ENCODE measurements at regions not wholly inside any gene's neighbourhood (a gene's known extent, or its start where the extent isn't known, plus 50 kb on each side); places are given as distances from the start of the nearest gene placed in this dataset.

- no peaks in the 10 kb centered on the region for H4K20me1 ChIP-seq (ENCODE audit: low read length)
- H3K9me3 ChIP-seq (ENCODE audit: low read length) = no peaks in the 10 kb centered on the region
- no peak for ATAC-seq
- H3K4me1 ChIP-seq (ENCODE audit: insufficient read depth, low read length) = no peaks in the 10 kb centered on the region
- intact Hi-C loops (cut with micrococcal nuclease) = no loop called here
- no peaks in the 10 kb centered on the region for H3F3A ChIP-seq (ENCODE audit: low read length, unreplicated experiment)
- no peaks in the 10 kb centered on the region for H3K36me3 ChIP-seq (ENCODE audit: low read depth, low read length)
- H3K9me2 ChIP-seq (replicated peaks; ENCODE audit: low read length) = no peaks in the 10 kb centered on the region
- no peak overlapping the region for H2AFZ ChIP-seq (ENCODE audit: low read length)
- TF ChIP-seq EZH2phosphoT487 (IDR thresholded peaks at IDR 0.05; ENCODE audit: borderline replicate concordance, low read length) = no peak
- TF ChIP-seq EZH2 (IDR thresholded peaks at IDR 0.05; ENCODE audit: low read length, unreplicated experiment) = no peak
- no peak for TF ChIP-seq CTCF (conservative IDR thresholded peaks at IDR 0.05; ENCODE audit: low read depth, low read length)
- no peaks in the 10 kb centered on the region for H3K27me3 ChIP-seq (ENCODE audit: low read length)
- CTCF ChIA-PET = no interaction called here
- DNase-seq = no peak
- H3K27ac ChIP-seq (ENCODE audit: low read length) = no peak overlapping the region
- POLR2A ChIA-PET (ENCODE audit: unreplicated experiment) = no interaction called here
- no peak overlapping the region for H3K4me3 ChIP-seq (ENCODE audit: low read length)
- no TSS peak for BruUV-seq (replicated peaks)
- no peaks in the 10 kb centered on the region for H3K79me2 ChIP-seq (ENCODE audit: low read length)
- H3K4me2 ChIP-seq (ENCODE audit: low read length) = no peak overlapping the region
- no peak overlapping the region for H3K9ac ChIP-seq (ENCODE audit: low read length)
Observed at GRCh38 chr20:58046311-58046710, 182.1 kb downstream of the ANKRD60 start.

GRCh38 chr20:58045579-58045978 is 182.9 kb downstream of the ANKRD60 start:
- no peak overlapping the region for H3K4me3 ChIP-seq (ENCODE audit: low read length)
- ChIA-PET CTCF (no interaction called here), POLR2A (ENCODE audit: unreplicated experiment) (no interaction called here)
- H3K27me3 ChIP-seq (ENCODE audit: low read length) = no peaks in the 10 kb centered on the region
- no peak overlapping the region for H3K4me2 ChIP-seq (ENCODE audit: low read length)
- no peak for ATAC-seq
- TF ChIP-seq EZH2phosphoT487 (IDR thresholded peaks at IDR 0.05; ENCODE audit: borderline replicate concordance, low read length) (no peak), CTCF (conservative IDR thresholded peaks at IDR 0.05; ENCODE audit: low read depth, low read length) (no peak), EZH2 (IDR thresholded peaks at IDR 0.05; ENCODE audit: low read length, unreplicated experiment) (no peak)
- no peaks in the 10 kb centered on the region for H3K9me2 ChIP-seq (replicated peaks; ENCODE audit: low read length)
- no peaks in the 10 kb centered on the region for H3F3A ChIP-seq (ENCODE audit: low read length, unreplicated experiment)
- no peaks in the 10 kb centered on the region for H4K20me1 ChIP-seq (ENCODE audit: low read length)
- intact Hi-C loops (cut with micrococcal nuclease) = no loop called here
- H3K27ac ChIP-seq (ENCODE audit: low read length) = no peak overlapping the region
- H3K79me2 ChIP-seq (ENCODE audit: low read length) = no peaks in the 10 kb centered on the region
- no peaks in the 10 kb centered on the region for H3K9me3 ChIP-seq (ENCODE audit: low read length)
- no peak overlapping the region for H3K9ac ChIP-seq (ENCODE audit: low read length)
- no peak overlapping the region for H2AFZ ChIP-seq (ENCODE audit: low read length)
- DNase-seq = no peak
- H3K36me3 ChIP-seq (ENCODE audit: low read depth, low read length) = no peaks in the 10 kb centered on the region
- H3K4me1 ChIP-seq (ENCODE audit: insufficient read depth, low read length) = no peaks in the 10 kb centered on the region
- BruUV-seq (replicated peaks) = no TSS peak

GRCh38 chr20:58044931-58045555 is 183.4 kb downstream of the ANKRD60 start:
- ChIA-PET POLR2A (ENCODE audit: unreplicated experiment) (no interaction called here), CTCF (no interaction called here)
- no peaks in the 10 kb centered on the region for H3K79me2 ChIP-seq (ENCODE audit: low read length)
- no peaks in the 10 kb centered on the region for H3F3A ChIP-seq (ENCODE audit: low read length, unreplicated experiment)
- no peaks in the 10 kb centered on the region for H3K9me3 ChIP-seq (ENCODE audit: low read length)
- no peak overlapping the region for H2AFZ ChIP-seq (ENCODE audit: low read length)
- no peaks in the 10 kb centered on the region for H3K9me2 ChIP-seq (replicated peaks; ENCODE audit: low read length)
- no peak overlapping the region for H3K27ac ChIP-seq (ENCODE audit: low read length)
- TF ChIP-seq CTCF (conservative IDR thresholded peaks at IDR 0.05; ENCODE audit: low read depth, low read length) (no peak), EZH2 (IDR thresholded peaks at IDR 0.05; ENCODE audit: low read length, unreplicated experiment) (no peak), EZH2phosphoT487 (IDR thresholded peaks at IDR 0.05; ENCODE audit: borderline replicate concordance, low read length) (no peak)
- no TSS peak for BruUV-seq (replicated peaks)
- H3K9ac ChIP-seq (ENCODE audit: low read length) = no peak overlapping the region
- no peaks in the 10 kb centered on the region for H3K4me1 ChIP-seq (ENCODE audit: insufficient read depth, low read length)
- no peaks in the 10 kb centered on the region for H3K27me3 ChIP-seq (ENCODE audit: low read length)
- intact Hi-C loops (cut with micrococcal nuclease) = no loop called here
- no peaks in the 10 kb centered on the region for H3K36me3 ChIP-seq (ENCODE audit: low read depth, low read length)
- no peak overlapping the region for H3K4me2 ChIP-seq (ENCODE audit: low read length)
- no peaks in the 10 kb centered on the region for H4K20me1 ChIP-seq (ENCODE audit: low read length)
- ATAC-seq = no peak
- no peak for DNase-seq
- no peak overlapping the region for H3K4me3 ChIP-seq (ENCODE audit: low read length)
